DMS 273 treated with DMSO at 0.1 percent for 48 hours (cell line): ENCODE measurements at regions not wholly inside any gene's neighbourhood (a gene's known extent, or its start where the extent isn't known, plus 50 kb on each side); places are given as distances from the start of the nearest gene placed in this dataset.

Experiments used
- DNase-seq: peaks from one replicate; lab custom pipeline; 2025; lab: John Stamatoyannopoulos, UW

DNA sequence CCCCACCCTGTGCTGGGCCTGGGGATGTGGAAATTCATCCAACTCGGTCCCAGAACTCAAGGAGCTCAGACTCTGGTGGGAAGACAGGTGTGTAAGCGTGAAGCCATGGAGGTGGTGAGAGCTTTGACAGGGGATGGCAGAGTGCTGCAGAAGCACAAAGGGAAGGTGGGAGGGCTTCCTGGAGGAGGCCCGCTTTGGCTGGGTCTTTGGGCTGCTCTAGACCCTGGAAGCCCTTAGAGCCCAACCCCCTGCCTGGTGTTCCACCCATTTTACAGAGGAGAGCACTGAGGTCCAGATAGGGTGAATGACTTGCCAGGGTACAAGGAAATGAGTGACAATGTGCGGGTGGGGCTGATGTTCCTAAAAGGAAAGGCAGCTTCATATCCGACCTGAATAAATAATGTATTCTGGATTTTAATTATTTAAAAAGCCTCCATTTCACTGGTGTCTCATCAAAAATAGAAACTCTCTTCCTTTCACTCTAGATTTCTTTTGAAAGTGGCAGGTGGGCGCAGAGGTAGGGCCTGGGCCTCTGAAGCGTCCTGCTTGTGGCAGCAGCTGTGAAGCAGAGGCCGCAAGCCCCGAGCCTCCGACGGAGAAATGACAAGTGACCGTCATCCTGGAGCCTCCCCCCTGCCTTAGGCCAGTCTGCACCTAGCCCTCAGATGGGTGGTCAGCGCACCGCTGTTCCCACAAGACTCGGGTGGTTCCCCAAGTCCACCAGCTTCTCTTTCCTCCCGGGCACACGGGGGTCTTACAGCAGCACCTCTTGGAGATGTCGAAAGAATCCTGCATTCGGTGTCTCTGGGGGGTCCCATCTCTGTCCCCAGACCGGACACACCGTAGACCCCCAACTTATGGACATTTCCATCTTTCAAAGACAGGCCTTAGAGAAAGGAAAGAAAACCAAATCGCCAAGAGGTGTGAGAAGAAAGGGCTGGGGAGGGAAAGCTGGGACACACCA, 71.0 kb upstream of the TAF1B start:
- no peak for DNase-seq

DNA sequence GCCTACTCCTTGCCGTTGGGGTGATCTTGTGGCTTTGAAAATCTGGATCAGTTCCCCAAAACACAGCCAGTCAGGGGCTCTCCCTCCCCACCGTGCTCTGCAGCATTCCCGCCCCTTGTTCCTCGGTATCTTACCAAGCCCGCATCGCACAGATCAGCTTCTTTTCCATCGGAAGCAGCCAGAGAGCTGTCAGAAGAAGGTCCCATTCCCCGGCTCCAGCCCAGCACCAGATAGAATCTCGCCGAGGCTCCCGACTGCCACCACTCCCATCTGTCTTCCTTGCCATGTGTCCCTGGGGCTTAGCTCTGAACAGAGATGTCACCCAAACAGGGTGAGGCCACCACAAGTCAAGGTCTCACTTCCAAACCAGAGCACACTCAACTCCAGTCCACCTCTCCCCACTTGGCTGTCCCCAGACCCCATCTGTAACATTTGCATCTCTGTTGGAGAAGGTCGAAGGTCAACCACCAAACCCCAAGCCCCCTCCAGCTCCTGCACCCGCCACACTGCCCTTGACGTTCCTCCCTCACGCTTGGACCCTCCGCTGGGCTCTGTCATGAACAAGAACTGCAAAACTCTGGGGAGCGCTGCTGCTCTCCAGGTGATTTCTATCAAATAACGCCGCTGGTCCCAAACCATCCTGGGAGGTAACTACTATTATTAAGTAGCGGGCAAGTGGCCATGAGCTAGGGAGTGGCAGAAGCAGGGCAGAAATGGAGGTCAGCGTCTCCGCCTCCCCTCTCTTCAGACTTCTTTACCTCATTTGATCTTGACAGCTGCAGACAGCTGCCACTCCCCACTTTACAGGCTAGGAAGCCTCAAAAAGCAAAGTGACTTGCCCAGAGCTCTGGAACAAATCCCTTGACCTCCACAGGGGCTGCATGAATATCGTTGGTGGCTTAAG, 70.0 kb upstream of the TAF1B start:
- no peak for DNase-seq

DNA sequence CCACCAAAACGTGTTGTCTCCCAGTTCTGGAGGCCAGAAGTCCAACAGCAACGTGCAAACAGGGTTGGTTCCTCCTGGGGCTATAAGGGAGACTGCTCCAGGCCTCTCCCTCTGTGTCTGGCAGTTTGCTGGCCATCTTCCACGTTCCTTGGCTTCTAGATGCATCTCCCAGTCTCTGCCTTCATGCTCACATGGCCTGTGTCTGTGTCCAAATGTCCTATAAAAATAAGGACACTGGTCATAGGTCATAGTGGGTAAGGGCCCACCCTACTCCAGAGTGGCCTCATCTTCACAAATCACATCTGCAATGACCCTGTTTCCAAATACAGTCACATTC, 69.4 kb upstream of the TAF1B start:
- DNase-seq = no peak

DNA sequence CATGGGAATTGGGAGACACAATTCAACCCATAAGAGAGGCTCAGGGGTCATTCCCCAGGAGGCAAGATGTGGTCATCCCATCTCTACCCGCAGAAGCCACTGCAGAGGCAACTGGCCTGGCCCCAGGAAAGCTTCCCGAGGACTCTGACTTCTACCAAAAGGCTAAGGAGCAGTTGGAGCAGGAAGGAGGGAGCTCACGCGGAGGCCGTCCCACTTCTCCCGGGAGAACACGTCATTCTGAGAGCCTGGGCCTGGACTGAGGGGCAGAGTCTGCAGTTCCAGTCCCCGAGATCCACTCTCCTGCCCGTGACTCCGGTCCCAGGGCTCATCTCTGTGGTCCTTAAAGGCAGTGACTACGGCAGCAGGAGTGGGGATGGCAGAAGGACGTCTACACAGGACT, 69.0 kb upstream of the TAF1B start:
- no peak for DNase-seq

DNA sequence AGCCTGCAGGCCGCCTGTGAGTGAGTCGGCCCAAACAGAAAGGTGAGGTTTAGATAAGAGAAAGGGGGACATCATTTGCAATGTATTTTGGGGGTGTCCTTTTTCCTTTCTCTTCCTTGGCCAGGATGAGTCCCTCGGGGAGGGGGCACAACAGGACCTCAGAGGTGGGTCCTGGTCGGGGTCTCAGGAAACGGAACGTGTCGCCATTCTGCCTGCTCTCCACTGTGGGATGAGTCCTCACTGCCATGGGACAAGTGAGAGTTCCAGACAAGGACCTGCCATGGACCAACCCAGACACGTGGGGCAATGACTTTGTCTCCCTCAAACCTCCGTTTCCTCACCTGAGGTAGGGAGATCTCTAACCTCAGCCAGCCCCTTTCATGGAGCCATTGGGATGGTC, 67.9 kb upstream of the TAF1B start:
- DNase-seq = no peak

DNA sequence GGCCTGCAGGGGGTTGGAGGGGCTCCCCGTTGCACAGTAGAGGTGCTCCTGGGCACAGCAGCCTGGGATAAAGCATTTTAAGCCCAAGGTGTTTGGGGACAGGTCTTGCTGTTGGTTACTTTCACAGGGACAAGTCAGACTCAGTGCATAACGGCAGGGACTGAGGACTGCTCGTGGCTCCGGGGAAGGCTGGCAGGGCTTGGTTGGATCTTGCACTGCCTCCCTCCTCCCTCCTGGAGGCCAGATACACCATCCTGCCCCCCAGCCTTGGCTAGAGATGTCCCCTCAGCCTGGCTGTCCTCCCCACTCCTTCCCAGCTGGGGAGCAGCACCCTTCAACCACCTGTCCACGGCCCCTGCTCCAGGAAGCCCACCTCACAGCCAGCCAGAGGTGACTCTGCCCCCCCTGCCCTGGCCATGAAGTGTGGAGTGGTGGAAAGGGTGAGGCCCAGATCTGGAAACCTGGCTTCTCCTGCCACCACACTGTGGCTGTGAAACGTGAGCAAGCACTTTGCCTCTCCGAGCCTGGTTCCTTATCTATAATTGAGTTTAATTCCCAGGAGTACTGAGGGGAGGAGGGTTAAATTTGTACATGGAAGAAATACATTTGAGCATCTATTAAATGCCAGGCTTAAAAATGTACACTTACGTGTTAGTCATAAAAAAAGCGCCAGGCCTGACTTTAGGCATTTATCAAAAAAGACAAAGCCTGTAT, 67.1 kb upstream of the TAF1B start:
- no peak for DNase-seq

DNA sequence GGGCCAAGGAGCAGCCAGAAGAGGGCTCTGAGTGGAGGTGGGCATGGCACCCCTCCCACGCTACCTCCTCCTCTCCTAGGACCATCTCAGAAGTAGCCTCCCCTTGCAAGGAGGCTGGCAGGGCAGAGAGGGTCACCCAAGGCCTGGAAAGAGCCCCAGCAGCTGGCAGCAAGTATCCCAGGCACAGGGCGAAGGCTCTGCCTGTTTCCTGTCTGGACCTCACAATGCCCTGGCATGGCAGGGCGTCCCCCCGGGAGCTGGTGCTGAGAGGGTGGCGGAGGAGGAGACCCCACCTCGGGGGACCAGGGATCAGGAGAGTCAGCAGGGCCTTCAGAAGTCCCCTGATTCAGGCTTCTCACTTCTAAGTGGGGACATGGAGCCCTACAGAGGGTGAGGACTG, 66.2 kb upstream of the TAF1B start:
- DNase-seq = no peak

DNA sequence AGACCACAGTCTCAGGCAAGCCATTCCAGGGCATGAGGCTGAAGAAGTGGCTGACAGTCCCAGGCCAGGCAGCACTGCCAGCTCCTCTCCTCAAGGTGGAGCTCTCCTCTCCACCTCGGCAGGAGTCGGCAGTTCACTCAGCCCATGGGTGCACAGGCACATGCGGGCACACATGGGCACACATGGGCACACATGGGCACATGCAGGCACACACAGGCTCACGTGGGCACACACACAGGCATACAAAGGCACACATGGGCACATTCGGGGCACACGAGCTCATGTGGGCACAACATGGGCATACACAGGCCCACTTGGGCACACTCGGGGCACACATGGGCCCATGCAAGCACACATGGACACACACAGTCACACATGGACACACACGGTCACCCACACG, 65.3 kb upstream of the TAF1B start:
- no peak for DNase-seq

DNA sequence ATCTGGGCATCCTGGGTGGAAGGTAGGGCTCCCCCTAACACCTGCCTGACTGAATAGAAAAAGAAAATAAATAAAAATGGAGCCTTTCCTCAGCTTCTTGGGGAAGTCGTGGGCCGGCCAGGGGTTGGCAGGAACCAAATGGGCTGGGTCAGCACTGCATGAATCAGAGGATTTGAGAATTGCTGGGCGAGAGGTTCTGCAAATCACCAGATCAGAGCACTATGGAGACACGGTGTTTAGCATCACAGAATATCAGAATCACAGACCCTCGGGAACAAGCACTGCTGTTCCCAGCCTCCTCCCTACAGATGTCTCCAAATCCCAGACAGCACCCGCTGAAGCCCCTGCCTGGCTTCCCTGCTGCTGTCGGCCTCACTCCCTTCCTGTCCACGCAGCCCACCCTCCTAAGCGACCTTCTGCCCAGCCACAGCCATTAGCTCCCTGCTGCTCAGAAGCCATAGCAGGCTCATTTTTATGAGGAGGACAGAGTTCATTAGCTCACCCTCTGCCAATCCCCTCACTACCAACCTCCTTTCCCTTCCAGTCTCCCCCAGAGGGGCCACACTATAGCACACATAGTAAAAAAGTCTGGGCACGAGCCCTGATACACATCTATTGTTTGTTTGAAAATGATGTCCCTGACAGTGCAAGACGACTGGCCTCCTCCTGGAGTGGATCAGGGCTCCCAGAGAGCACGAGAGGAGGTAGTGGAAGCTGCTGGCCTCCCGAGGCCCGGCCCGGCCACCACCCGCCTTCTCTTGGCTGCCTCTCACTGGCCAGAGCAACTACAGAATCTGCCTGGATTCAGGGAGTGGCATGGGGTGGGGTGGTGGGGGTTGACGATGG, 64.6 kb upstream of the TAF1B start:
- DNase-seq = no peak

DNA sequence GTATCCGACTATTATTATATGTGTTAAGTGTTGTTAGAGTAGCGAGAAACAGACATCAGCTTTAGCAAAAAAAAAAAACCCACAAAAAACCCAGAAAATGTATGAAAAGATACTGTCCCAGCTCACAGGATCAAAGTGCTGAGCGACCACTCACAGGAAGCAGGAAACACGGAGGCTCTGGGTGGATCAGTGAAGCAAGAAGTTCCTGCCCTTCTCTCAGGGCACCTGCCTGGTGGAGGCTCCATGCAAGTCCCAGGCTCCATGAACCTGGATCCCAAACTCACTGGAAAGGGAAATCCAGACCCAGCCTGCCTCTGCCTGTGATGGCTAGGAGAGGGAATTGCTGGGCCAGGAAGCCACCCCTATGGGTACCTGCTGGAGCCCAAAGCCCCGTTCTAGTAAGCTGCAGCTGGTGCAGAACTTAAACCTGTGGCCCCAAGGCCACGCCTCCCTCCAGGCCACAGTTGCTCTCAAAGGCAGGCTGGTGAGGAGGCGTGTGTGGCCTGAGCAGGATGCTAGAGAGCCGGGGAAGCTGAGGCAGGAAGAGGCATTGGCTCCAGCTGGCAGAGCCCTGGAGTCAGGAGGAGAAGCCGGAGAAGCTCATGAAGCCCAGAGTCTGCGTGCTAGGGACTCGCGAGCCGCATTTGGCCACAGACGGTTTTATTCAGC, 63.5 kb upstream of the TAF1B start:
- DNase-seq = no peak

DNA sequence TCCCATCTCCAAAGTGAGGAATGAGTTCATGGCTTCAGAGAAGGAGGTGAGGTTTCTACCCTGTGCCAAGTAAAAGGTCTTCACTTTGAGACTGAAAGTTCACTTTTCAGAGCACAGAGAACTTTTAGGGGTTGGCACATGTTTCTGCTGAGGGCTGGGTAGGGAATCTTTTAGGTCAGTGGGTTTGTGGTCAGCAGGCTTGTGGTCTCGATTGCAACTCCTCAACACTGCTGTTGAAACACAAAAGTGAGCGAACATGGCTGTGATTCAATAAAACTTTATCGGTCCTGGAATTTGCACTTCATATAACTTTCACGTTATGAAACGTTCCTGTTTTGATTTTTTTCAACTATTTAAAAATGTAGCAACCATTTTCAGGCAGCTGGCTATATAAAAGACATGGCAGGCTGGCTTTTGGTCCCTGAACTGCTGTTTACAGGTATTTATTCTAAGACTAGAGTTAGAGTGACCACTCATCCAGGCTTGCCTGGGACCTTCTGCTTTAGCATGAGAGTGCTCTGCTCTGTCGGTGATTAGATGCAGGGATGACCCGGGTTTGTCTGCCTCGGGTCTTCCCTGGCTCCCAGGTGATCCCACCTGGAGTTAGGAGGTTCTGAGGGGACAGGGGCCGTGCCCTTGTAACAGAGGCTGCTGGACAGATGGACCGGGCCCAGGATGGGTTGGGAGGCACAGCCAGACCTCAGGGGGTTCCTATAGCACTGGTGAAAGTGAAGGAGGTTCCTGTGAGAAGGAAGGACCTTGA, 62.7 kb upstream of the TAF1B start:
- no peak for DNase-seq

DNA sequence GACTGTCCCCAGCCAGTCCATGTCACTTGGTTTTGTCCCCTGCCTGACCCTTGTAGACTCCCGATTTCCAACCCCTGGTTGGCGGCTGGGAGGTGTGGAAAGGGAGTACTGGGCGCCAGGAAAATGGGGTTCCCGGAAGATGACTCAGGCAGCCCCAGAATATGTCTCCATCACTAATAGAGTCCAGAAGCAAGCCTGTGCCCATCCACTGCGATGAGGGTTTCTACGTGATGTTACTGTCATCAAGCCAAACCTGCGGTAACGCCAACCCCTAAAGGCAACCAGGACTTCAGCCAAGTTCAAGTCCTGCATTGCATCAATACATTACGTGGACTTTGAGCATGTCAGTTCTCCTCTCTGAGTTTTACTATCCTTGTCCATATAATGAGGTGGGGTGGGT, 62.0 kb upstream of the TAF1B start:
- DNase-seq = no peak

DNA sequence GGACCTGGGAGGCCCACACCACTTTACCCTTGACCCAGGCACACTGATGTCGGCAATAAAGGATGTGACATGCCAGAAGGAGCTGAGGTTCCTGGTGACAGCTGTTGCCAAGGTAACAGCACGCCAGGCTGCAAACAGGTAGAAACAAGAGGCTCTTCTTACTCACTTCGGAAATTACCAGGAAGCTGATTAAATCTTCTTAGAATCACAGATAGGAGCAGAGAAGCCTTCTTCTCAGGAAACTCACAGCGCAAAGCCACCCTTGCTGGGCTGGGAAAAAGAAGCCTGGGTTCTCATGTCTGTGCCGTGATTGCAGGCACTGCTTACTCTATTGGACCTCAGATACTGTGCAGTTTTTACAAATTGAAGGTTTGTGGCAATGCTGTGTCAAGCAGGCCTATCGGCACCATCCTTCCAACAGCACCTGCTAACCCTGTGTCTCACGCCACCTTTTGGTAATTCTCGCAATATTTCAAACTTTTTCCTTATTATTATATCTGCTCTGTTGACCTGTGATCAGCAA, 61.0 kb upstream of the TAF1B start:
- no peak for DNase-seq

DNA sequence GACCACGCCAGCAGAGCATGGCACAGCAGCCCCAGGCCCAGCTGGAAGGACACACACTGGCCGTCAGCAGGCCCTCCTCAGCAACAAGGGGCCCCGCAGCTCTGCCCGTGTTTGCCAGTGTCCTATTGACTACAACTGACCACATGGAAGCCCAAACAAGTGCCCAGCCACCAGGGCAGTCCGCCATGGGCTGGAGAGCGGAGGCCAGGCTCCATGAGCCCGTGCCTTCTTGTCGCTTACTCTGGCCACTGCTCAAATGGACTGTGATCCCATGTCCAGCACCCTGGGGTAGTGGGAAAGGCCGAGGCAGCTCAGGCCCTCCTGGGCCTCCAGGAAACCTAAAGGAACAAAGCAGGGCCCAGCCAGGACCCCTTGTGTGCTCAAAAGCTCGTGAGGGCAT, 53.9 kb upstream of the TAF1B start:
- DNase-seq = no peak

DNA sequence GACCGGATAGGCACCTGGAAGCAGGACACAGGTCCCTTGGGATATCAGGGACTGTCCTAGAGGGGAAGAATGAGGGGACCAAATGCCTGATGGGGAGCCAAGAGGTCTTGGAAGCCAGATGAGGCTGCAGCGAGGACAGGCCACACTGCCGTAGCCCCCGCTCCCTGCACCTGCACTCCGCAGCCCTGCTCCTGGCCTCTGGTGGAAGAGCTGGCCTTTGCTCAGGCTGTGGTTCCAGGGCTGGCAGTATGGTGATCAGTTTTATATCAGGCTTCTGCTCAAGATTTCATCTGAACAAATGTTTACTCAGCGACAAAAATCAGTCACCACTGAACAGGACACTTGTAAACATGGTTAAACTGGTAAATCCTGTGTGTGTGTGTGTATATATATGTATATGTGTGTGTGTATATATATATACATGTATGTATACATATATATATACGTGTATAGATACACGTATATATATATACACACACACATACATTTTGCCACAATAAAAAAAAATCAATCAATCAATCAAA, 52.5 kb upstream of the TAF1B start:
- no peak for DNase-seq

DNA sequence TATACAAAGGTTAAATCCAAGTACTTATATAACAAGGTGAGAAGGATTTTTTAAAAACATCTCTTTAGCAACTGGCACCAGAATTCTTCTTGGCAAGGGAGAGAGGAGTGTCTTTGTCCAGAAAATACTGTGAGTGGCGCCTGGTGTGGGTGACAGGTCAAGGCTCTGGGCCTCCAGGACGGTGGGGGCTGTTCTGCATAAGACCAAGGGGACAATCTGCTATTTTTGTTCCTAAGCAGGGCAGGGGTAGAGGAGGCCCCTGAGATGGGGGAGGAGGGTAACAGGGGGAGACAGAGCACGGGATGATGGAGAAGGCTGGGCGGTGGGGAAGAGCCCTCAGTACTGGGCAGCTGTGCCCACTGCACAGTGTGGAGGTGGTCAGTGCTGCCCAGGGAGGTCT, 51.6 kb upstream of the TAF1B start:
- DNase-seq = no peak

DNA sequence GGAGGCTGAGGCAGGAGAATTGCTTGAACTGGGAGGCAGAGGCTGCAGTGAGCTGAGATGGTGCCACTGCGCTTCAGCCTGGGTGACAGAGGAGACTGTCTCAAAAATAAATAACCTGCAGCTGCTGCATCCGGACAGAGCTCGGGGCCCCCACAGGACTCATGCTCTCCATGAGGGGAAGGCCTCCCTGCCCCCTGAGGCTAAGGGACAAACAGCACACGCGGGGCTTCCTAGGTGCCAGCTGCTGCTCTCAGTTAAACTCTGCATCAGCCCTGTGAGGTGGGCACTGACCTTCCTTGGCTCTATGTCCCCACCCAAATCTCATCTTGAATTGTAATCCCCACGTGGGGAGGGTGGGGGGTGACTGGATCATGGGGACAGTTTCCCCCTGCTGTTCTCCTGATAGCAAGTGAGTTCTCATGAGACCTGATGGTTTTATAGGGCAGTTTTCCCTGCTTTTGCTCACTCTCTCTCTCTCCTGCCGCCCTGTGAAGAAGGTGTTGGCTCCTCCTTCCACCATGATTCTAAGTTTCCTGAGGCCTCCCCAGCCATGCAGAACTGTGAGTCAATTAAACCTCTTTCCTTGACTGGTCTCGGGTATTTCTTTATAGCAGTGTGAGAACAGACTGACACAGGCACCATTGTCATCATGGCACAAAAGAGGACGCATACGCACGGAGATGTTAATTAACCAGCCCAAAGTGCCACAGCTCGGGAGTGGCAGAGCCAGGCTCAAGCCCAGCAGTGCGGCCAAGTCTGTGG, 49.9 kb upstream of the TAF1B start:
- no peak for DNase-seq
